ENCODE measurements at regions not wholly inside any gene's neighbourhood (a gene's known extent, or its start where the extent isn't known, plus 50 kb on each side); places are given as distances from the start of the nearest gene placed in this dataset.

GRCh38 chr4:146059865-146060264, 115.7 kb upstream of the LSM6 start:
- H3K36me3 ChIP-seq (ENCODE audit: control insufficient read depth in 2 of 2, extremely low read depth in 1 of 2, insufficient read depth in 2 of 2, low read length in 2 of 2): no peaks in the 10 kb centered on the region
- no peak overlapping the region for H3K4me2 ChIP-seq (ENCODE audit: control insufficient read depth, extremely low read depth, insufficient read depth, low read depth, low read length)
- dilution Hi-C loops (cut with MboI; ENCODE audit: extremely low pct_ligation_motif_present, low sequenced_read_pairs): no loop called here
- H3K79me2 ChIP-seq (ENCODE audit: control insufficient read depth, insufficient read depth, low read length): no peaks in the 10 kb centered on the region
- TF ChIP-seq EZH2 (IDR thresholded peaks at IDR 0.05; ENCODE audit: low read length) (no peak), CTCF (optimal IDR thresholded peaks at IDR 0.05 in 1 of 3, IDR thresholded peaks at IDR 0.05 in 1 of 3, conservative IDR thresholded peaks at IDR 0.05 in 1 of 3; ENCODE audit: extremely low read depth in 1 of 3, insufficient read depth in 2 of 3, low read length in 3 of 3) (no peak)
- no peak for DNase-seq (ENCODE audit: low read depth, low spot score)
- H2AFZ ChIP-seq (ENCODE audit: control insufficient read depth, low read length): no peak overlapping the region
- H3K27me3 ChIP-seq (ENCODE audit: control insufficient read depth, extremely low read depth, insufficient read depth, low read length): no peaks in the 10 kb centered on the region
- peaks cover 2% of the 10 kb centered on the region for H3K4me1 ChIP-seq (ENCODE audit: control insufficient read depth, extremely low read depth, insufficient read depth, low read length)
- H3K27ac ChIP-seq (ENCODE audit: control insufficient read depth, insufficient read depth, low read length): no peak overlapping the region
- no peak overlapping the region for H3K9ac ChIP-seq (ENCODE audit: control insufficient read depth, extremely low read depth, insufficient read depth, low read length)
- H3K4me3 ChIP-seq (ENCODE audit: control insufficient read depth in 2 of 3, extremely low read depth in 1 of 3, insufficient read depth in 2 of 3, low read depth in 1 of 3, low read length in 3 of 3): no peak overlapping the region
- FAIRE-seq: no peak
- H3K9me1 ChIP-seq (ENCODE audit: control insufficient read depth, extremely low read depth, insufficient read depth, low read length): no peaks in the 10 kb centered on the region
- H3K9me3 ChIP-seq (ENCODE audit: control insufficient read depth, low read depth, low read length): no peaks in the 10 kb centered on the region
- no peaks in the 10 kb centered on the region for H4K20me1 ChIP-seq (ENCODE audit: control insufficient read depth, extremely low read depth, insufficient read depth, low read length)

- Histone ChIP-seq H3K4me3 (ENCODE audit: control insufficient read depth in 2 of 3, extremely low read depth in 1 of 3, insufficient read depth in 2 of 3, low read depth in 1 of 3, low read length in 3 of 3) (no peak overlapping the region), H4K20me1 (ENCODE audit: control insufficient read depth, extremely low read depth, insufficient read depth, low read length) (no peaks in the 10 kb centered on the region), H3K36me3 (ENCODE audit: control insufficient read depth in 2 of 2, extremely low read depth in 1 of 2, insufficient read depth in 2 of 2, low read length in 2 of 2) (no peaks in the 10 kb centered on the region), H3K9ac (ENCODE audit: control insufficient read depth, extremely low read depth, insufficient read depth, low read length) (no peak overlapping the region), H3K79me2 (ENCODE audit: control insufficient read depth, insufficient read depth, low read length) (no peaks in the 10 kb centered on the region), H3K9me1 (ENCODE audit: control insufficient read depth, extremely low read depth, insufficient read depth, low read length) (no peaks in the 10 kb centered on the region), H2AFZ (ENCODE audit: control insufficient read depth, low read length) (no peak overlapping the region), H3K27me3 (ENCODE audit: control insufficient read depth, extremely low read depth, insufficient read depth, low read length) (no peaks in the 10 kb centered on the region), H3K4me1 (ENCODE audit: control insufficient read depth, extremely low read depth, insufficient read depth, low read length) (peaks cover 8% of the 10 kb centered on the region), H3K9me3 (ENCODE audit: control insufficient read depth, low read depth, low read length) (no peaks in the 10 kb centered on the region), H3K4me2 (ENCODE audit: control insufficient read depth, extremely low read depth, insufficient read depth, low read depth, low read length) (no peak overlapping the region), H3K27ac (ENCODE audit: control insufficient read depth, insufficient read depth, low read length) (no peak overlapping the region)
- no peak for DNase-seq (ENCODE audit: low read depth, low spot score)
- FAIRE-seq: no peak
- dilution Hi-C loops (cut with MboI; ENCODE audit: extremely low pct_ligation_motif_present, low sequenced_read_pairs): no loop called here
- TF ChIP-seq CTCF (optimal IDR thresholded peaks at IDR 0.05 in 1 of 3, IDR thresholded peaks at IDR 0.05 in 1 of 3, conservative IDR thresholded peaks at IDR 0.05 in 1 of 3; ENCODE audit: extremely low read depth in 1 of 3, insufficient read depth in 2 of 3, low read length in 3 of 3) (no peak), EZH2 (IDR thresholded peaks at IDR 0.05; ENCODE audit: low read length) (no peak)
These were observed 116.4 kb upstream of the LSM6 start for GRCh38 chr4:146059151-146059550.

Data from keratinocyte (primary cell).